ENCODE measurements at regions not wholly inside any gene's neighbourhood (a gene's known extent, or its start where the extent isn't known, plus 50 kb on each side); places are given as distances from the start of the nearest gene placed in this dataset.
"Not testable (repeated sequence)": the region's sequence is repeated elsewhere in the genome, so short reads cannot be mapped to it uniquely, and the experiment has no call there.

- no peak for DNase-seq (ENCODE audit: low read depth)
Observed at GRCh38 chr13:103935117-103935516, 868.9 kb upstream of the SLC10A2 start.

- DNase-seq (ENCODE audit: low read depth): no peak
Observed at GRCh38 chr13:103931885-103932284, 865.7 kb upstream of the SLC10A2 start.

GRCh38 chr13:103931331-103931845 is 865.2 kb upstream of the SLC10A2 start:
- DNase-seq (ENCODE audit: low read depth): no peak

- DNase-seq (ENCODE audit: low read depth): no peak
Observed at GRCh38 chr13:103926118-103926517, 859.9 kb upstream of the SLC10A2 start.

GRCh38 chr13:103908911-103909310 is 842.7 kb upstream of the SLC10A2 start:
- DNase-seq (ENCODE audit: low read depth): no peak

GRCh38 chr13:103908274-103908673 is 842.1 kb upstream of the SLC10A2 start:
- DNase-seq (ENCODE audit: low read depth): no peak

- no peak for DNase-seq (ENCODE audit: low read depth)
Observed at GRCh38 chr13:103903790-103904189, 837.6 kb upstream of the SLC10A2 start.

- DNase-seq (ENCODE audit: low read depth): no peak
Observed at GRCh38 chr13:103898481-103898880, 832.3 kb upstream of the SLC10A2 start.

GRCh38 chr13:103895835-103896531 is 829.8 kb upstream of the SLC10A2 start:
- DNase-seq (ENCODE audit: low read depth): no peak

- no peak for DNase-seq (ENCODE audit: low read depth)
Observed at GRCh38 chr13:103894626-103895025, 828.4 kb upstream of the SLC10A2 start.

- no peak for DNase-seq (ENCODE audit: low read depth)
Observed at GRCh38 chr13:103884101-103884723, 818.0 kb upstream of the SLC10A2 start.

- DNase-seq (ENCODE audit: low read depth): peak; percentile 43
Observed at GRCh38 chr13:103883698-103884097, 817.5 kb upstream of the SLC10A2 start.

GRCh38 chr13:103883164-103883563 is 816.9 kb upstream of the SLC10A2 start:
- DNase-seq (ENCODE audit: low read depth): peak; percentile 64

- not testable (repeated sequence) for DNase-seq (ENCODE audit: low read depth)
Observed at GRCh38 chr13:103880146-103880545, 813.9 kb upstream of the SLC10A2 start.

GRCh38 chr13:103878891-103879605 is 812.8 kb upstream of the SLC10A2 start:
- no peak for DNase-seq (ENCODE audit: low read depth)

GRCh38 chr13:103876571-103876970 is 810.4 kb upstream of the SLC10A2 start:
- DNase-seq (ENCODE audit: low read depth): no peak

- DNase-seq (ENCODE audit: low read depth): no peak
Observed at GRCh38 chr13:103873725-103874124, 807.5 kb upstream of the SLC10A2 start.

- no peak for DNase-seq (ENCODE audit: low read depth)
Observed at GRCh38 chr13:103866048-103866447, 799.8 kb upstream of the SLC10A2 start.

- DNase-seq (ENCODE audit: low read depth): no peak
Observed at GRCh38 chr13:103862525-103862924, 796.3 kb upstream of the SLC10A2 start.

- no peak for DNase-seq (ENCODE audit: low read depth)
Observed at GRCh38 chr13:103859952-103860351, 793.7 kb upstream of the SLC10A2 start.

- DNase-seq (ENCODE audit: low read depth): no peak
Observed at GRCh38 chr13:103852036-103852435, 785.8 kb upstream of the SLC10A2 start.

GRCh38 chr13:103844471-103844870 is 778.3 kb upstream of the SLC10A2 start:
- DNase-seq (ENCODE audit: low read depth): no peak

GRCh38 chr13:103839460-103839859 is 773.2 kb upstream of the SLC10A2 start:
- no peak for DNase-seq (ENCODE audit: low read depth)

Measured in forelimb muscle (tissue), 1 donor.